Vagina (tissue), 2 donors: ENCODE measurements at regions not wholly inside any gene's neighbourhood (a gene's known extent, or its start where the extent isn't known, plus 50 kb on each side); places are given as distances from the start of the nearest gene placed in this dataset.

ENCODE experiments used
- DNase-seq, 2 donors: peaks; one replicate each; pipeline ENCODE4 v3.0.0-alpha.2; 2017; ENCODE audit errors: extremely low spot score in 2 of 2
- H3K27ac ChIP-seq: fragments of 200-600 bp; sonication (generic); one replicate; pipeline ENCODE4 v1.5.1; 2019
- H3K27me3 ChIP-seq: fragments of 200-600 bp; sonication (generic); one replicate; pipeline ENCODE4 v1.5.1; 2019
- H3K36me3 ChIP-seq, 2 donors: fragments of 200-600 bp; sonication (generic); one replicate each; pipeline ENCODE4 v1.5.1; 2017 to 2019
- H3K4me1 ChIP-seq: fragments of 200-600 bp; sonication (generic); one replicate; pipeline ENCODE4 v1.5.1; 2019
- H3K4me3 ChIP-seq, 2 donors: fragments of 200-600 bp; sonication (generic); 1 replicate in 1 of 2; 2 replicates in 1 of 2; pipeline ENCODE4 v1.5.1; 2016 to 2019
- H3K9me3 ChIP-seq: fragments of 200-600 bp; sonication (generic); one replicate; pipeline ENCODE4 v1.5.1; 2019
- POLR2A ChIP-seq, 2 donors: fragments of 450-650 bp; IDR thresholded peaks; one replicate each; pipeline ENCODE4 v1.6.1; 2017; ENCODE audit warnings: antibody characterized with exemption in 2 of 2, mild to moderate bottlenecking in 2 of 2, moderate library complexity in 2 of 2
- POLR2AphosphoS5 ChIP-seq, 2 donors: sonication (generic); formaldehyde crosslinking; IDR thresholded peaks; one replicate each; pipeline ENCODE4 v1.9.0; 2017; ENCODE audit warnings: antibody characterized with exemption in 2 of 2, mild to moderate bottlenecking in 2 of 2, low read depth in 1 of 2; ENCODE audit not compliant: insufficient read depth in 1 of 2
- intact Hi-C: fragments of 100-400 bp; cut with DNase I; formaldehyde crosslinking; loops from one replicate; pipeline ENCODE4 v1.15.1; 2023
- TF ChIP-seq, protein P1 (sequence below), 3 experiments: fragments of 450-650 bp in 2 of 3; fragments of 200-600 bp in 1 of 3; sonication (generic) in 1 of 3; IDR thresholded peaks; one replicate each; pipeline ENCODE4 v1.5.1; 2017 to 2019; ENCODE audit warnings: antibody characterized with exemption in 3 of 3, mild to moderate bottlenecking in 2 of 3, moderate library complexity in 2 of 3

DNA sequence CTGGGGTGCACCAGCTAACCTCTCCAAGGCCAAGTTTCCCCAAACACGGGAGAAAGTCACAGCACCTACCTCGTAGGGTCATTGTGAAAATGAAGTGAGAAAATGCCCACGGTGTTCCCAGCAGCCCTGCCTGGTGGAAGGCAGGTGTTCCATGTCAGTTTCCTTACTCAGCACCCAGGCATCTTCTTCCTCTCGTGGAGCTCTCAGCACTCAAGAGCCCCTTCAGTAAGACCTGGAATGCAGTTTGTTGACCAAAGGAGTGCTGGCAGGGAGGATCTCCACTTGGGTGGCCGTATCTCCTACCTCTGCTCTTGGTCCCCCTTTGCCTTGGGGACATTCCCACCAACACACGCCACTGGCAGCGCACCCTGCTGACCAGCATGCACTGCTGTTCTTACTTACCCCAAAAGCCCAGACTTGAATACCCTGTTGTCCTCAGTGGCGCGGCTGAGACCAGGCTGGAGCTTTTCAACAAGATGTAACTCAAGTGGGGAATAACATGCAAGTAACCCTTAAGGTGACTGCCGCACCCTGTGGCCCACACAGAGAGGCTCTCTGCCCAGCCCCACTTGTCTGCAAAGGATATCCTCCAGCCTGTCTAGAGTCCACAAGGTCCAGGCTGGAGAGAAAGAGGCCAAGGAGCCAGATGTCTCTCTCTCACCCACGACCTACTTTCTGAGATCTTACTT is 201.2 kb upstream of the TMEM45B start:
- no peaks in the 10 kb centered on the region for H3K27me3 ChIP-seq
- no peaks in the 10 kb centered on the region for H3K36me3 ChIP-seq
- DNase-seq: no peak
- H3K4me3 ChIP-seq: no peak overlapping the region
- intact Hi-C loops: no loop called here
- no peaks in the 10 kb centered on the region for H3K9me3 ChIP-seq
- H3K4me1 ChIP-seq: peaks cover 14% of the 10 kb centered on the region
- H3K27ac ChIP-seq: no peak overlapping the region
- TF ChIP-seq, protein P1, sequence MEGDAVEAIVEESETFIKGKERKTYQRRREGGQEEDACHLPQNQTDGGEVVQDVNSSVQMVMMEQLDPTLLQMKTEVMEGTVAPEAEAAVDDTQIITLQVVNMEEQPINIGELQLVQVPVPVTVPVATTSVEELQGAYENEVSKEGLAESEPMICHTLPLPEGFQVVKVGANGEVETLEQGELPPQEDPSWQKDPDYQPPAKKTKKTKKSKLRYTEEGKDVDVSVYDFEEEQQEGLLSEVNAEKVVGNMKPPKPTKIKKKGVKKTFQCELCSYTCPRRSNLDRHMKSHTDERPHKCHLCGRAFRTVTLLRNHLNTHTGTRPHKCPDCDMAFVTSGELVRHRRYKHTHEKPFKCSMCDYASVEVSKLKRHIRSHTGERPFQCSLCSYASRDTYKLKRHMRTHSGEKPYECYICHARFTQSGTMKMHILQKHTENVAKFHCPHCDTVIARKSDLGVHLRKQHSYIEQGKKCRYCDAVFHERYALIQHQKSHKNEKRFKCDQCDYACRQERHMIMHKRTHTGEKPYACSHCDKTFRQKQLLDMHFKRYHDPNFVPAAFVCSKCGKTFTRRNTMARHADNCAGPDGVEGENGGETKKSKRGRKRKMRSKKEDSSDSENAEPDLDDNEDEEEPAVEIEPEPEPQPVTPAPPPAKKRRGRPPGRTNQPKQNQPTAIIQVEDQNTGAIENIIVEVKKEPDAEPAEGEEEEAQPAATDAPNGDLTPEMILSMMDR (IDR thresholded peaks at IDR 0.05): no peak
- TF ChIP-seq POLR2AphosphoS5 (IDR thresholded peaks at IDR 0.05; ENCODE audit: insufficient read depth in 1 of 2, low read depth in 1 of 2) (no peak), POLR2A (IDR thresholded peaks at IDR 0.05) (no peak)

DNA sequence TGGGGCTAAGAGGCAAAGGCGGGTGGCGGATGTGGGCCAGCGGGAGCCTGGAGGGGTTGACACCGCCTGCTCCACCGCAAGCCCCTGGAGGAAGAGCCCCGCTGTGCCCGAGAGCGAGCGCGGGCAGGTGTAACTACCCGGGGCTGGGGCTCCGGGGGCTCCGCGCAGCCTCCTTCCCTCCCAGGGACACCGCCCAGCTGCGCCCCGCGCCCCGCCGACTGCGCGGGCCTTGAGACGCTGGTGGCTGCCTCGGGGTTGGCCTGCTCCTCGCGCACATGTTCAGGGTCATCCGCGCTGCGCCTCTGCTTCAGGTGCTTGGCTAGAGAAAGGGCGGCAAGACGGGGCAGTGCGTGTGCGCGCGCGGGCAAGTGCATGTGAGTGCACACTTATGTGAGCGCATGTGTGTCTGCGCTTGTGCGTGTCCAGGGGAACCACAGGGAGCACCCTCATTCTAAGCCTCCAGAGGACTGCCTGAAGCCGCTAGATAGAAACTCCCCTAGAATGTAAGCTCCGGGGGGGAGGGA is 197.5 kb upstream of the TMEM45B start:
- H3K36me3 ChIP-seq: no peaks in the 10 kb centered on the region
- intact Hi-C loops: no loop called here
- no peaks in the 10 kb centered on the region for H3K27me3 ChIP-seq
- no peak overlapping the region for H3K27ac ChIP-seq
- no peaks in the 10 kb centered on the region for H3K9me3 ChIP-seq
- DNase-seq: no peak
- TF ChIP-seq POLR2A (IDR thresholded peaks at IDR 0.05) (no peak), POLR2AphosphoS5 (IDR thresholded peaks at IDR 0.05; ENCODE audit: insufficient read depth in 1 of 2, low read depth in 1 of 2) (no peak)
- TF ChIP-seq, protein P1 (IDR thresholded peaks at IDR 0.05): no peak
- no peak overlapping the region for H3K4me3 ChIP-seq
- peaks cover 4% of the 10 kb centered on the region for H3K4me1 ChIP-seq

DNA sequence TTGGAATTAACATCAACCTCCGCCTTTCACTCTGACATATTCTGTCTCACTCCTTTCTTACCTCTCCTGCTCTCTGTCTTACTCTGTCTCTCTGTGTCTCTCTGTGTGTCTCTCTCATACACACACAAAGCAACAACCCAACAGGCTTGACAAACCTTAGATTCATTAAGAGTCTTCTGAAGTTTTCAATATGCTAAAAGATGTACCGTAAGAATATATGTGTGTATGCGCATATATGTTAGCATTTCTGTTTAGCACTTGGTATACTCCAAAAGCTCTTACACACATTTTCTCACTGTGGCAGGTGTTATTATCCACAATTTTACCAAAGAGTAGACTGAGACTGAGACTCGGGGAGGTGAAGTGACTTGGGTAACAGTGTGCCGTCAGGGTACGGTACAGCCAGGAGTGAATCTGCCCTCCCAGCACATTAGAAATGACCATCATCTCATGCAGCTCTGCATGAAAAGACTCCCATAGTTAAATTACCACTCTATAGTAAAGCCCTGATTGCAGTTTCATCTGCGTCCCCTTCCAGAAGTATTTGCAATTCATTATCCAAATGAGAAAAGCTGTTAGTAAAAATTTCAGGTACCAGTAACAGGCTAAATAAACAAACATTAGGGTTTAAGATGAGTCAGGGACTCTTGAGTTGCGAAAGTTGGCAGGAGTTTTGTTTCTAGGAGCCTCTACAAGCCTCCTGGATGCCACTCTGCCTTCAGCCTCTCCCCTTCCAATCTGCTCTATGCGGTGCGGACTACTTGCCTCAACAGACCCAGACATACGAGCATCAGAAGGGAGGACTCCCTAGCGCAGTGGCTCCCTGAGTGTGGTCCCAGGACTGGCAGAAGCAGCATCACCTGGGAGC is 195.2 kb upstream of the TMEM45B start:
- DNase-seq: no peak
- TF ChIP-seq POLR2A (IDR thresholded peaks at IDR 0.05) (no peak), POLR2AphosphoS5 (IDR thresholded peaks at IDR 0.05; ENCODE audit: insufficient read depth in 1 of 2, low read depth in 1 of 2) (no peak)
- TF ChIP-seq, protein P1 (IDR thresholded peaks at IDR 0.05): no peak
- no peak overlapping the region for H3K27ac ChIP-seq
- H3K4me3 ChIP-seq: no peak overlapping the region
- H3K36me3 ChIP-seq: no peaks in the 10 kb centered on the region
- no peaks in the 10 kb centered on the region for H3K4me1 ChIP-seq
- H3K27me3 ChIP-seq: no peaks in the 10 kb centered on the region
- no peaks in the 10 kb centered on the region for H3K9me3 ChIP-seq
- intact Hi-C loops: no loop called here

DNA sequence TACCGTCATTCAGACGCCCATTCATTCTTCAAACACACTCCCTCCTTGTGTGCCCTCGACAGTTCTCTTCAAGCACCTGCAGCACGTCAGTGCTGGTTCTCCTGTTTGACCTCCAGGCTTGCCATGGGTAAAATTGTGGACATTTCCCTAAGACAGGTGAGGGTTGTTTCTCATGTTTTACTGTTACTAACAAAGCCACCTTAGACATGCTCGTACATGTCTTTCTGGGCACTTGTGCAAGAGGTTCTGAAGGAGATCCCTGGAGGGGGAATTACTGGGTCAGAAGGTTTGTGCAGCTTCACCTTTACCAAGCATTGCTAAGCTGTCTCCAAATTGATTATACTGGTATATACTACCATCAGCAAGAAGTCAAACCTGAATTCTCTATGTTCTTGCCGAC is 189.7 kb upstream of the TMEM45B start:
- Histone ChIP-seq H3K4me3 (no peak overlapping the region), H3K27ac (no peak overlapping the region), H3K4me1 (no peaks in the 10 kb centered on the region), H3K27me3 (no peaks in the 10 kb centered on the region), H3K36me3 (no peaks in the 10 kb centered on the region), H3K9me3 (no peaks in the 10 kb centered on the region)
- DNase-seq: no peak
- TF ChIP-seq POLR2A (IDR thresholded peaks at IDR 0.05) (no peak), POLR2AphosphoS5 (IDR thresholded peaks at IDR 0.05; ENCODE audit: insufficient read depth in 1 of 2, low read depth in 1 of 2) (no peak)
- TF ChIP-seq, protein P1 (IDR thresholded peaks at IDR 0.05): no peak
- intact Hi-C loops: no loop called here
